Activated CD8-positive, alpha-beta memory T cell treated with anti-CD3 and anti-CD28 coated beads for 4 hours (primary cell): ENCODE measurements at regions not wholly inside any gene's neighbourhood (a gene's known extent, or its start where the extent isn't known, plus 50 kb on each side); places are given as distances from the start of the nearest gene placed in this dataset.

Source experiments
- DNase-seq, 2 donors: peaks; one replicate each; pipeline ENCODE4 v3.0.0-alpha.2; 2020; ENCODE audit warnings: low read depth in 2 of 2

- no peak for DNase-seq
These were observed 1281.9 kb upstream of the CELF2 start for GRCh38 chr10:9735731-9736130.

- DNase-seq = no peak
These were observed 1274.0 kb upstream of the CELF2 start for GRCh38 chr10:9743639-9744038.

- no peak for DNase-seq
These were observed 1272.5 kb upstream of the CELF2 start for GRCh38 chr10:9745158-9745557.

GRCh38 chr10:9757176-9757575, 1260.5 kb upstream of the CELF2 start:
- no peak for DNase-seq

GRCh38 chr10:9759596-9759995, 1258.1 kb upstream of the CELF2 start:
- DNase-seq = no peak

- no peak for DNase-seq
These were observed 1254.6 kb upstream of the CELF2 start for GRCh38 chr10:9762966-9763656.

GRCh38 chr10:9766762-9767161, 1250.9 kb upstream of the CELF2 start:
- DNase-seq = no peak

- DNase-seq = no peak
These were observed 1236.0 kb upstream of the CELF2 start for GRCh38 chr10:9781666-9782065.

GRCh38 chr10:9786101-9786500, 1231.6 kb upstream of the CELF2 start:
- DNase-seq = no peak

- no peak for DNase-seq
These were observed 1231.1 kb upstream of the CELF2 start for GRCh38 chr10:9786576-9786975.

- DNase-seq = no peak
These were observed 1227.7 kb upstream of the CELF2 start for GRCh38 chr10:9789996-9790395.

GRCh38 chr10:9792181-9792580, 1225.5 kb upstream of the CELF2 start:
- DNase-seq = no peak

- DNase-seq = no peak
These were observed 1221.1 kb upstream of the CELF2 start for GRCh38 chr10:9796564-9796963.

GRCh38 chr10:9800011-9800410, 1217.7 kb upstream of the CELF2 start:
- DNase-seq = no peak

- no peak for DNase-seq
These were observed 1217.1 kb upstream of the CELF2 start for GRCh38 chr10:9800571-9800970.

GRCh38 chr10:9807846-9808245, 1209.8 kb upstream of the CELF2 start:
- no peak for DNase-seq

- DNase-seq = no peak
These were observed 1206.1 kb upstream of the CELF2 start for GRCh38 chr10:9811601-9812000.

- no peak for DNase-seq
These were observed 1203.3 kb upstream of the CELF2 start for GRCh38 chr10:9814285-9814864.

GRCh38 chr10:9819756-9820494, 1197.7 kb upstream of the CELF2 start:
- no peak for DNase-seq

GRCh38 chr10:9823268-9823930, 1194.3 kb upstream of the CELF2 start:
- no peak for DNase-seq

- no peak for DNase-seq
These were observed 1193.0 kb upstream of the CELF2 start for GRCh38 chr10:9824631-9825071.

GRCh38 chr10:9825491-9826018, 1192.1 kb upstream of the CELF2 start:
- no peak for DNase-seq
